Caco-2 (cell line): ENCODE measurements at regions not wholly inside any gene's neighbourhood (a gene's known extent, or its start where the extent isn't known, plus 50 kb on each side); places are given as distances from the start of the nearest gene placed in this dataset.

Experiments used
- BruUV-seq: library from RNA; stranded (reverse); fragments of 400-500 nt; replicated peaks from 2 replicates; lab custom pipeline; 2021; lab: Mats Ljungman, UMichigan
- CTCF ChIA-PET: fragments of 300-600 bp; sonication (Branson Sonifier 250); formaldehyde crosslinking; loops from one replicate; lab custom pipeline; 2022; ENCODE audit warnings: antibody characterized with exemption; lab: Charles Lee
- POLR2A ChIA-PET: fragments of 300-600 bp; sonication (Branson Sonifier 250); formaldehyde crosslinking; loops from one replicate; lab custom pipeline; 2022; ENCODE audit warnings: antibody characterized with exemption; lab: Charles Lee
- DNase-seq, 2 experiments: peaks; one replicate each; pipeline versions ENCODE4 v3.0.0 to v3.0.0-alpha.2; 2020 to 2022
- H3K27me3 ChIP-seq: replicated peaks from 2 replicates; pipeline ENCODE4 v1.6.0; 2011; ENCODE audit warnings: low read length; ENCODE audit not compliant: control insufficient read depth, insufficient read depth
- H3K36me3 ChIP-seq: 2 replicates; pipeline ENCODE4 v1.5.1; 2011; ENCODE audit warnings: low read length; ENCODE audit not compliant: control insufficient read depth, insufficient read depth
- H3K4me1 ChIP-seq: fragments of 250-450 bp; sonication (Bioruptor Pico); 2 replicates; pipeline ENCODE4 v1.5.1; 2020; ENCODE audit warnings: mild to moderate bottlenecking
- H3K4me3 ChIP-seq: 2 replicates; pipeline ENCODE4 v1.5.1; 2011; ENCODE audit warnings: low read depth, mild to moderate bottlenecking, control low read depth, low read length
- H3K9me3 ChIP-seq: fragments of 250-450 bp; sonication (Bioruptor Pico); 2 replicates; pipeline ENCODE4 v1.5.1; 2020; ENCODE audit warnings: mild to moderate bottlenecking, moderate library complexity
- H3K27ac Mint-ChIP-seq: one replicate; pipeline ENCODE4 v1.8.0; 2022; ENCODE audit warnings: mixed read lengths; ENCODE audit not compliant: unreplicated experiment
- H3K27me3 Mint-ChIP-seq: one replicate; pipeline ENCODE4 v1.8.0; 2022; ENCODE audit warnings: mixed read lengths; ENCODE audit not compliant: insufficient read depth, unreplicated experiment
- H3K36me3 Mint-ChIP-seq: one replicate; pipeline ENCODE4 v1.8.0; 2022; ENCODE audit warnings: mild to moderate bottlenecking, mixed read lengths; ENCODE audit not compliant: insufficient read depth, unreplicated experiment
- H3K4me1 Mint-ChIP-seq: one replicate; pipeline ENCODE4 v1.8.0; 2022; ENCODE audit warnings: low read depth, mixed read lengths; ENCODE audit not compliant: unreplicated experiment
- H3K4me3 Mint-ChIP-seq: one replicate; pipeline ENCODE4 v1.8.0; 2022; ENCODE audit warnings: mild to moderate bottlenecking, moderate library complexity, mixed read lengths; ENCODE audit not compliant: unreplicated experiment
- H3K9me3 Mint-ChIP-seq: one replicate; pipeline ENCODE4 v1.8.0; 2022; ENCODE audit warnings: mixed read lengths; ENCODE audit not compliant: unreplicated experiment
- CTCF ChIP-seq, 2 experiments: fragments of 200-600 bp in 1 of 2; IDR thresholded peaks; 1 replicate in 1 of 2; 2 replicates in 1 of 2; pipeline versions ENCODE4 v1.5.1 to v1.8.0; 2011 to 2022; ENCODE audit warnings: antibody characterized with exemption in 1 of 2, control low read depth in 1 of 2, inconsistent platforms in 1 of 2, low read depth in 1 of 2, low read length in 1 of 2, mild to moderate bottlenecking in 1 of 2, moderate library complexity in 1 of 2; ENCODE audit not compliant: insufficient read depth in 1 of 2, severe bottlenecking in 1 of 2, unreplicated experiment in 1 of 2
- intact Hi-C: fragments of 100-400 bp; cut with micrococcal nuclease; formaldehyde crosslinking; loops from one replicate; pipeline ENCODE4 v1.10.0; 2022; ENCODE audit not compliant: unreplicated experiment

GRCh38 chr12:127652281-127652680 is 614.7 kb upstream of the TMEM132C start:
- Histone ChIP-seq H3K36me3 (no peaks in the 10 kb centered on the region), H3K9me3 (no peaks in the 10 kb centered on the region), H3K27me3 (no peaks in the 10 kb centered on the region), H3K4me3 (no peak overlapping the region), H3K4me1 (no peaks in the 10 kb centered on the region)
- DNase-seq, result no peak
- Mint-ChIP-seq H3K4me1 (no peaks in the 10 kb centered on the region), H3K27me3 (peaks cover 6% of the 10 kb centered on the region), H3K4me3 (no peak overlapping the region), H3K9me3 (peaks cover 9% of the 10 kb centered on the region), H3K36me3 (no peaks in the 10 kb centered on the region), H3K27ac (no peak overlapping the region)
- no peak for TF ChIP-seq CTCF (IDR thresholded peaks at IDR 0.05; ENCODE audit: insufficient read depth in 1 of 2, low read depth in 1 of 2, low read length in 1 of 2, severe bottlenecking in 1 of 2, unreplicated experiment in 1 of 2)
- ChIA-PET CTCF (no interaction called here), POLR2A (no interaction called here)
- intact Hi-C loops, result no loop called here
- no TSS peak for BruUV-seq

GRCh38 chr12:127654383-127654985 is 612.5 kb upstream of the TMEM132C start:
- ChIA-PET CTCF (no interaction called here), POLR2A (no interaction called here)
- intact Hi-C loops, result no loop called here
- Histone ChIP-seq H3K36me3 (no peaks in the 10 kb centered on the region), H3K9me3 (no peaks in the 10 kb centered on the region), H3K4me3 (no peak overlapping the region), H3K27me3 (no peaks in the 10 kb centered on the region), H3K4me1 (no peaks in the 10 kb centered on the region)
- Mint-ChIP-seq H3K27me3 (peaks cover 2% of the 10 kb centered on the region), H3K27ac (no peak overlapping the region), H3K36me3 (no peaks in the 10 kb centered on the region), H3K9me3 (peaks cover 9% of the 10 kb centered on the region), H3K4me1 (no peaks in the 10 kb centered on the region), H3K4me3 (no peak overlapping the region)
- no TSS peak for BruUV-seq
- no peak for TF ChIP-seq CTCF (IDR thresholded peaks at IDR 0.05; ENCODE audit: insufficient read depth in 1 of 2, low read depth in 1 of 2, low read length in 1 of 2, severe bottlenecking in 1 of 2, unreplicated experiment in 1 of 2)
- DNase-seq, result no peak

GRCh38 chr12:127655691-127656090 is 611.3 kb upstream of the TMEM132C start:
- POLR2A ChIA-PET, result no interaction called here
- no peak for DNase-seq
- H3K4me3 Mint-ChIP-seq, result no peak overlapping the region
- Histone ChIP-seq H3K36me3 (no peaks in the 10 kb centered on the region), H3K27me3 (no peaks in the 10 kb centered on the region), H3K4me1 (no peaks in the 10 kb centered on the region), H3K4me3 (no peak overlapping the region), H3K9me3 (no peaks in the 10 kb centered on the region)
- no peak for TF ChIP-seq CTCF (IDR thresholded peaks at IDR 0.05; ENCODE audit: insufficient read depth in 1 of 2, low read depth in 1 of 2, low read length in 1 of 2, severe bottlenecking in 1 of 2, unreplicated experiment in 1 of 2)
- peaks cover 9% of the 10 kb centered on the region for H3K27me3 Mint-ChIP-seq
- CTCF ChIA-PET, result no interaction called here
- no peaks in the 10 kb centered on the region for H3K4me1 Mint-ChIP-seq
- intact Hi-C loops, result no loop called here
- no TSS peak for BruUV-seq
- H3K36me3 Mint-ChIP-seq, result no peaks in the 10 kb centered on the region
- peaks cover 9% of the 10 kb centered on the region for H3K9me3 Mint-ChIP-seq
- H3K27ac Mint-ChIP-seq, result no peak overlapping the region
